Suppressor macrophage treated with lipopolysaccharide for 4 hours (primary cell): ENCODE measurements at regions not wholly inside any gene's neighbourhood (a gene's known extent, or its start where the extent isn't known, plus 50 kb on each side); places are given as distances from the start of the nearest gene placed in this dataset.

ENCODE experiments used
- DNase-seq: peaks from one replicate; pipeline ENCODE4 v3.0.0-alpha.2; 2020

DNA sequence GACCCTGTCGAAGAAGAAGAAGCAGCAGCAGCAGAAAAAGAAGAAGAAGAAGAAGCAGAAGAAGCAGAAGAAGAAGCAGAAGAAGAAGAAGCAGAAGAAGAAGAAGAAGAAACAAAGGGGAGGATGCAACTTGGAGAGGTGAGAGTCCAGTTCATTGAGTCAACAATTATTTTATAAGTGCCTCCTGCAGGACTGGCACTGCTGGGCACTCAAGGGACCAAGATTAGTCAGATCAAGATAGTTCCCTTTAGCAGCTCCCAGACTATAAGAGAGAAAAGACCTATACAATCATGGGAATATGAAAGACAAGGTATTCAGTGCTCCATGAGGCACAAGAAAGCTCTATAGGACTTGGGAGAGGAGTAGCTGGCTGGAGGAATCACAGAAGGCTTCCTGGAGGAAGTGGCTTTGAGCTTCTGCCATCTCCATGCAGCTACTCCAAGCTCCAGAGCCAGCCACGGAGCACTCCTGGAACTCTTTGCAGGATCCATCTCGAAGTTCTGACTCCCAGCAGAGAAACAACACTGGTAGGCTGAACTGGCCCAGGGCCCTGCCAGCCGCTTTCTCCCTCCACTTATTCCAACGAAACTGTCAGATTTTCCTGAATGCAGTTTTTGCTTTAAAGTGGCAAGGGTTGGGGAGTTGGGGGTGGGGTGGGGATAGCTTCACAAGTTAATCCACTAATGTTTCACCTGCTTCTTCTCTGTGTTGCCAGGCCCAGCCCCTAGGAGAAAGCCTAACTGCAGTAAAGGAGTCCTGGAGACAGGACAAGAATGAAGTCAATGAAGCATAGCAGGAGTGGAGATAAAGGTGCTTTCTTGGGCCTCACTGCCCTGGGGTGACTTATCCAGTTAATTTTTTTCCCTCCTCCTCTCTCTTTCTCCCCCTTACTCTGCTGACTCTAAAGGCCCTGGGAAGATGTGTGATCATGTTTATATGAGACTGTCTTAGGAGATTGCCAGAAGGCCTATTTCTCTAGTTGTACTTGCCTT is 140.1 kb upstream of the PARP11 start:
- no peak for DNase-seq

DNA sequence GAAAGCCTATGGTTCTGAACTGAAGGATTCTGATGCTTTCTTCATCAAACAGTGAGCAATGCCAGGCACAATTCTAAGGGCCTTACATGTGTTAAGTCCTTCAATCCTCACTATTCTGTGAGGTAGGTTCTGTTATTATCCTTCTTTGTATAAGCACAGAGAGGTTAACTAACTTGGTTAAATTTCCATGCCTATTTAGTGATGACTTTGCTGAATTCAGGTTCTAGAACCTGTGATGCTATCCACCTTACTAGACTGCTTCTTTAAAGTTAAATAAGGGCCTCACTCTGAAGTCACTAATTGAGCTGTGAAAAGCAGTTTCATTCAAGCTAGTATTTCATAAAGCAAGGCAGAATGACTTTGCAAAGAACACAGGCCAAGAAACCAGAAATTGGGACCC is 138.9 kb upstream of the PARP11 start:
- DNase-seq, result no peak

DNA sequence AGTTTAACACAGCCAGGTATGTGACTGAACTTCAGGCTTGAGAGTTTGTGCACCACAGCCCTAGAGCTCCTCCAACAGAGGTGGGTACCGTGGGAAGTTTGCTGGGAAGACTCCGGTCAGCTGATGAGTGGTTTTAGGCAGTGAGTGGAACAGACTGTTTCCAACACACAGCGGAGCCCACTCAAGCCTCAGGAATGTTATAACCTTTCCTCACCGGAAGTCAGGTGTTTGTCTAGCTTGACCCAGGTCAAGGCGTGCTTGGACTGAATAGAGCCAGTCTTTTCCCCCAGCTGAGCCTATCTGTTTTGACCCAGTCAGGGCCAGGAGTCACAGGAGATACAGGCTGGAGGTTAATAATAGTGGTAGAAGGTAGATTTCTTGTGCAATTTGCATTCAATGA is 138.4 kb upstream of the PARP11 start:
- no peak for DNase-seq

DNA sequence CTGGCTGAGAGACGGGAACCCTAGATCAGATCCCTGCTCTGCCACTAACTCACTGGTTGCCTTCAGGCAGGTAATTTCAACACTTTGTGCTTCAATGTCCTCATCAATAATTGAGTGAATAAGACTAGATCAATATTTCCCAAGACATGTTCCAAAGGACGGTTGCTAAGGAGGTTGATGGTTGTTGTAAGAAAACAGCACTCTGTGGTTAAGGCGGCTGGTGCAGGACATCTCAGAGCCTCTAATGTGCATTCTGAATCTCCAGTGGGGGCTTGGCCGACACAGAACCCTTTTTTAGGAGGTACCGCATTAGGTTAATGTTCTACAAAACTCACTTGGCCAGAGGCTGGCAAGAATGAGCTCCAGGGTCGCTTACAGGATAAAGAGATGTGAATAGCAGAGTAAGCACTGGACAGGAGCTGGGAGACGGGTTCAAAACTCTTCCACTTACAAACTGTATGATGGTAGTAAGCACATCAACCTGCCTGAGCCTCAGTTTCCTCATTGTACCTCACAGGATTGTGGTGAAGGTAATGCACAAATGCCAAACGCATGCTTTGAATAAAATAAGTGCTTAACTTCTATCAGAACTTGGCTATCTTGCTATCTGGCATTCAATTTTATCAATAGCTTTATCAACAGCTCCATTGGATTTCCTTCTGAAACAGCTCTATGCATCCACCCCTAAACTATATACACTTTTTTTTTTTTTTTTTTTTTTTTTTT is 136.9 kb upstream of the PARP11 start:
- no peak for DNase-seq

DNA sequence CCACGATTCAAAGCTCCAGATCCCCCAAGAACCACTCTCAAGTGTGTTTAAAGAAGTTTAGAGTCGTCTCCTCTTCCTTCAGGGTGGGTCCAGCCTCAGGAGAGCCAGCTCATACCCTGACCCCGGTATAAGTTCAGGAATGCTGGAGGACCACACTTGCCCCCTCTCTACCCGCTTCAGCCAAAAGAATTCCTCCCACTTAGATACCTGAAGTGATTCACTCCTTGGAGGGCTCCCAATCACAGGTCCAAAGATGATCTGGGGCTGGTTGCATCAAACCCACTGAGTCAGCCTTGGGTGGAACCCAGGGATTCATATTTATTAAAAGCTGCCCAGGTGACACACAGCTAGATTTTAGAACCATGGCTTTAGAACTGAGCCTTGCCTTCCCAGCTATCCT is 133.5 kb upstream of the PARP11 start:
- no peak for DNase-seq

DNA sequence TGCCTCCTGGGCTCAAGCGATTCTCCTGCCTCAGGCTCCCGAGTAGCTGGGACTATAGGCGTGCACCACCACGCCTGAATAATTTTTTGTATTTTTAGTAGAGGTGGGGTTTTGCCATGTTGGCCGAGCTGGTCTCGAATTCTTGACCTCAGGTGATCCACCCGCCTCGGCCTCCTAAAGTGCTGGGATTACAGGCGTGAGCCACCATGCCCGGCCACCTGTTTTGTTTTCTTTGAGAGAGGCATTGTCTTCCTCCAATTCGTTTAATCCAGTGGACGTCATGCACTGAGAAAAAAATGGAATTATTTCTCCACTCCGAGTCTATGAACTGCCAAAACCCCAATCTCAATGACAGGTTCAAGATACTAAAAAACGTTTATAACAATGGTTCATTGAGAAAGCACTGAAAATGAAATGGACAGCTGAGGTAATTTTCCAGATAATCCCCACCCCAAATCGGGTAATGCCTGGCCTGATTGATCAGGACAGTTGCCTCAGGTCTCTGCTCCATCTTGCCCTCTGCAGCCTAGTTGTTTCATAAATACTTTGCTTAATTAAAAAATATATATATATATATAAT is 132.7 kb upstream of the PARP11 start:
- no peak for DNase-seq

DNA sequence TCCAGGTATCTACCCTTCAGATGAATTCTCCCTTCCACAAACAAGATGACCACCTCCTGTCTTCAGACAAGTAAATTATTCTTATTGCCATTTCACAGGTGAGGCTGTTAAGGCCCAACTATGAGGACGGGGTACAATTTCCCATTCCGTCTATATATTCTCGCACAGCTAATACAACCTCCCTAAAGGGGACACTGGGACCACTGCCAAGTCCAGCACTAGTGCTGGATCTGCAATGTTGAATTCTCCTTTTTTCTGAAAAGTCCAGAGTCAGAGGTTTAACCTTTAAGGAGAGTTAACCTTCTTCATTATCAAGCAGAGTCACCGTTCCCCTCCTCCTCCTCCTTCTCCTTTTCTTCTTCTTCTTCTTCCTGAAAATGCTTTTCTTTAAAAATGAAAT is 130.4 kb upstream of the PARP11 start:
- DNase-seq, result no peak

DNA sequence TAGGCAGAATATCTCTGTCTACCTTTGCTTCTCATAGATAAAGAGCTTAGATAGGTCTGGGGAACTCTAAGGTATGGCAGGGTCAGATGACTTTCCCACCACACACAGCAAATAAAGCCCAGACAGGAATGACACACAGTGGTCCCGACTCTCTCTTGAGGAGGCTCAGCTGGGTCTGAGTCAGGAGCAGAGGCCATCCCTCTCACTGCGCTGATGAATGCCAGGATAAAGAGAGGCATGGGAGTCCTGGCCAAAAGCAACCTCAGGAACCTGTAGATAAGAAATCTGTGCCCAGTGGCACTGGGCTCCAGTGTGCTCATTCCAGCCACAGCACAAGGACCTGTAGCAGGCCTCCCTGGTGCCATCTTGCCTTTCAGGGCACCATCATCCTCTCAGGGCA is 129.4 kb upstream of the PARP11 start:
- no peak for DNase-seq

DNA sequence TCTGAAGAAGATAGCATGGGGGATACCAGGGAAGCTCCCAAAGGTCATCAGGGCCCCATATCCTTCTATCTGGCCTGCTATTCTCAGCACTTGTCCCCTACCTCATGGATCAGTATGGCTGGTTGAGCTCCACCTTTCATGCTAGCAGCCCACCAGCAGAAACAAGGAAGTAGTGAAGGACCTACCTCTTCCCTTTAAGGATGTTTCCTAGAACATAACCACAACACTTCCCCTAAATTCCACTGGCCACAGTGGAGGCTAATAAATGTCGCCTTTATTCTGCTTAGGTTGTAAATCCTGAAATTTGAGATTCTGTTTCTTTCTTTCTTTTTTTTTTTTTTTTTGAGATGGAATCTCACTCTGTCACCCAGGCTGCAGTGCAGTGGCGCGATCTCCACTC is 128.6 kb upstream of the PARP11 start:
- no peak for DNase-seq

DNA sequence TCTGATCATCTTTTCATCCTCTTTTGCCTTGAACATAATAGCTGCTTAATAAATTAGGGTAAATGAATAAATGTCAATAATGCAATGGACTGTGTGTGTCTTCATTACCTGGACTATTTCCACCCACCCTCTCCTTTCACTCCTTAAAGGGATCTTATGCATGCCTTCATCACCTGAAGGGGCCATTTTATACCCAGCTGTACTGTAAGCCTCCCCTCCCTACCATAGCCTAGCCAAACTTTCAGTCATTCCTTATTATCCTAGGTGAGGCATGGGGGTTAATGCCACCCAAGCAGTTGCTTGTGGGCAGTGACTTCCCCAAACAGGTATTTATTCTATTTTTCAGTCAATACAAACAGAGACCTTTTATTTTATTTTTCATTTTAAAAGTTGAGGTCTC is 127.8 kb upstream of the PARP11 start:
- no peak for DNase-seq

DNA sequence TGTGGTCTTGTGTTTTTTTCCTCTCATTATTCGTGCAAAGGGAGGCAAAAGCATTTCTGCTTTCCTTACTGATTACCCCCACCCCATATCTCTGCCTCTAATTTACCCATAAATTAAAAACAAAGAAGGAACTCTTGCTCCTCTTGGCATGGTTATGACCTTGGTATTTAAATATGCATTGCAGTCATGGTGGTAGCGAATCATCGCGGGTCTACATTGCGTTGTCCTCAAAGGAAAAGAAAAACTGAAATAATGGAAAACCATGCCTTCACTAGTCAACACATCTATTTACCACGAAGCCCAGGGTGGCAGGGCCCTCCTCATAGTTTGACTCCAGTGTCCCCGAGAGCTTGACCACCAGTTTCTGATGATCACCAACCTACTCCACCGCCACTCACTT is 126.7 kb upstream of the PARP11 start:
- no peak for DNase-seq

DNA sequence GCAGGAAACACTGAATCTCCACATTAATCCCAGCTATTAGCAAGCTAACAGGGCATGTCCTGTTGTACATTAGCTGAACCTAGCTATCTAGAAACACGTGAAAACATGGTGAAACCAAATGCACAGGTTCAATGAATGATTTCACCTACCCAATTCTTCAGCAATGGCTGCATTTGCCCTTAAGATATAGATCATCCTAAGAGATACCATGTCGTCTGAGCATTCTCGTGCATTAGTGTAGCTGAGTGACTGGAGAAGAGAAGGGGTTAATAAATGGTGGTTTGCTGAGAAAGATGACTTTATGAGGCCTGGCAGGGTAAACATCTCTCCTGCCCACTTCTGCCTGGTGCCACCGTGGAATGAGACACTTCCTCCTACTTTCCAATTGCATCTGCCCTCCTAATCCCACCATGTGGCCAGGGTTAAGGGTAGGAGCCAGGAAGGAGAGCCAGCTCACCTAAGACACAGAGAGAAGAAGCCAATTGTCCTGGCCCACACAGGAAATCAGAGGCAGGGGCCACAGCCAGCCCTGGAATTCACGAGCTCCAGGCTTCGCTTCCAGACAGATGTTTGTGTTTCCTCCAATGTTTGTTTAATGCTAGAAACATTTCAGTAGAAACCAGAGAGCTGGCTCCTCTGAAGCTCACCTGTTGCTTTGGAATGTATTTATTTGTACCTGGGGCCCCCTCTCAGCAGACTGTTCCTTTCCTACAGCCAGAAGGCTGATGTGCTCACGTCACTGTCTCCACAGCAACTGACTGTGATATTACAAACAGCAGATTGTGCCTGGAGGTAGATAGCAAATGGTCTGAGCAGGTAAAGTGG is 126.0 kb upstream of the PARP11 start:
- no peak for DNase-seq

DNA sequence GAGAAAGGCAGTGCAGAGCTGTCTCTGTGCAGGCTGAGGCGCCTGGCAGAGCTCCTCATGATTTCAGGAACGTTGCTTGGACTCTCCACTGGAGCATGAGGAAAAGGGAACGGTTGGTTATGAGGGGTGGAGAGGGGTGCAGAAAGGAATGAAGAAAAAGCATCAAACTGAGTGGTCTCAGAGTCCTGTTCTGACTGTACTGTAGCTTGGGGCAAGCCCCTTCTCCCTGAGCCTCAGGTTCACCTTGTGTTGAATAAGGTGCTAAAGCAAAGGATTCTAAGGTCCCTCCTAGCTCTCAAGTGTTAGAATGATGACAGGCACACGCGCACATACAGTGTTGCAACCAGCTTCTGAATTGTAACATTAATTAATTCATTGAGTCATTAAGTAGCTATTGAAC is 125.2 kb upstream of the PARP11 start:
- DNase-seq, result no peak

DNA sequence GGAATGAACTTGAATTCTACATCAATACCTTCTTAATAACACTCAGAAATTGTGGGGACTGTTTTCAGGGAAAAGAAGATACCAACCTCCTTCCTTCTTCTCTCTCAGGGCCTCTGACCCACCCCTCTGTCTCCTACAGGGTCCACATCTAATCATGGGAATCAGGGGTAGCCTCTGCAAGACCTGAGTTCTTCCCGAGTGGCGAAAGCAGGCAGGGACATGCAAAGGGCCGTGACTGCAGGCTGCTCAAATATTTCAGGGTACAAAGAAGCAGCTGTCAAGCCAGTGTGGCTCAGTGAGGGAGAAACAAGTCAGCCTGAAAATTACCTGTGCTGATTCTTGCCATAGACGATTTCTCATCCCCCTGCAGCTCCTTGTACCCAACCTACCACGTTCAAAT is 123.1 kb upstream of the PARP11 start:
- DNase-seq, result no peak

DNA sequence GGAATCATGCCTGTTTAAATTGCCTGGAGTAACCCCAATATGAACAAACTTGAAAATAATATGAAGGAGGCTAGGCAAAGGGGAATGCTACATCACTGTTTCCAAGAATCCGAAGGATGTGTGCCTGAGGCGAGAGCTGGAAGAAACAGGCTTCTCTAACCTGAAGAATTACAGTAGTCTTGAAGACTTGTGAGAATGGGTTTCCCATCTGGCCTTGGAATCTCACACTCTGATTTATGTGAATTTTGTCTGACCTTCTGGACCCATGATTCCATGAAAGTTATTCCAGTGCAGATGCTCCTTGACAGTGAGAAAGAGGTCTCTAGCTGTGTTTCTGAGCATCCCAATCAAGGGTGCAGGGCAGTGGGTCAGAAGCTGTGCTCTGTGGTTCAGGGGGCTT is 122.1 kb upstream of the PARP11 start:
- no peak for DNase-seq

DNA sequence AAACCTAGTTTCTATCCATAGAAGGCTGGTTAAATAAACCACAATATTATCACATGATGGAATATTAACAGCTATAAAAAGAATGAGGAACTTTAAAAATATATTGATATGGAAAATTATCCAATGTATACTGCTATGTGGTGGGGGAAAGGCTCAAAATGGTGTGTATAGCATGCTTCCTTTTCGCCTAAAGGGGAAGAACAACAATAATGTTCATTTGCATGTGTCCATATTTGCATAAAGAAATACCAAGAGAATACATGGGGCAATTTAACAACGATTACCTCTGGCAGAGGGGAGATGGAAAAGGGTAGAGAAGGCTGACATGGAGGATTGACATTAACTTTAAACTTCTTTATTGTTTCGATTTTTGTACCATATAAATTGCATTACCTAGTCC is 121.3 kb upstream of the PARP11 start:
- DNase-seq, result no peak

DNA sequence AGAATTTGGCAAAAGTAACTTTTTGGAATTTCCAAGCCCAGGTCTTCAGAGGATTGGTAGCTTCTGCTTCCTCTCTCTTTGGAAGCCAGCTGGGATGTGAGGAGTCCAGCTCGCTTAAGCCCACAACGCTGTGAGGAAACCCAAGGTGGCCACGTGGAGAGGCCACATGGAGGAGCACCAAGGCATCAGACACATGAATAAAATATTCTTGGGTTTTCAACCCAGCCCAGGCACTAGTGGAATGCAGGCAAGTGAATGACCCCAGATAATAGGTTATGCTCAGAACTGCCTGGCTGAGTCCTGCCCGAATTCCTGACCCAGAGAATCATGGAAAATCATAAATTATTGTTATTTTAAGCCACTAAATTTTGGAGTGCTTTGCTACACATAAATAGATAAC is 119.7 kb upstream of the PARP11 start:
- DNase-seq, result no peak

DNA sequence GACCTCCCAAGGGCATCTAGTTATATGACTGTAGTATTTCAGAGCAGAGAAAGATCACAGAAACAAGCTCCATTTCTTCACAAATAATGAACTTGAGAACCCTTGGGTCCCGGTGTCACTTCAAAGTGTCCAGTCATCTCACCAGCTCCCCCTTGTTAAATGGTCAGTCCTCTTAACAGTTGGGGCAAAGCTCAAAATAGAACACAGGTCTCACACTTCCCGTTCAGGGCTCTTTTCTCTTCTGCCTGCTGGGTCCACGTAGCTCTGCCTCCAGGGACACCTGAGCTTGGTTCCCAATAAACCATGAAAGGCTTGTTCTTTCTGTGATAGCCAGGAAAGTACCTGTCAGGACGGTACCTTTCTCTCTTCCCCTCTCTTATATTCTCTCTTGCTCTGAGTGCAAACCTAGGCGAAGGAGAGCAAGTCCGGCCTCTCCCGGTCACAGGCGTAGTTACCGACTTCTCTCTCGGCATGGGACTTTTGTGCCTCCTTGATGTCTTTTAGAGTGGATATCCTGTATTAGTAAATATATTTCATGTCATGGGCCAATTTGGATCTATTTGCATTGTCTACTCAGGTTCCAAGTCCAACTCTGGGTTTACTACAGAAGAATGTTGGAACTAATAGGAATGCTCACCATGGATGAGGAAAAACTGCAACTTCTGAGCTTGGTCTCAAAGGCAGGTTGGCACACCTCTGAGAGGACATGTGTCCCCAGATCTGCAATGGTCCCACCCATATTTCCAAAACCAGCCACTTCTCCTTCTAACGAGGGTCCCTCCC is 118.8 kb upstream of the PARP11 start:
- no peak for DNase-seq

DNA sequence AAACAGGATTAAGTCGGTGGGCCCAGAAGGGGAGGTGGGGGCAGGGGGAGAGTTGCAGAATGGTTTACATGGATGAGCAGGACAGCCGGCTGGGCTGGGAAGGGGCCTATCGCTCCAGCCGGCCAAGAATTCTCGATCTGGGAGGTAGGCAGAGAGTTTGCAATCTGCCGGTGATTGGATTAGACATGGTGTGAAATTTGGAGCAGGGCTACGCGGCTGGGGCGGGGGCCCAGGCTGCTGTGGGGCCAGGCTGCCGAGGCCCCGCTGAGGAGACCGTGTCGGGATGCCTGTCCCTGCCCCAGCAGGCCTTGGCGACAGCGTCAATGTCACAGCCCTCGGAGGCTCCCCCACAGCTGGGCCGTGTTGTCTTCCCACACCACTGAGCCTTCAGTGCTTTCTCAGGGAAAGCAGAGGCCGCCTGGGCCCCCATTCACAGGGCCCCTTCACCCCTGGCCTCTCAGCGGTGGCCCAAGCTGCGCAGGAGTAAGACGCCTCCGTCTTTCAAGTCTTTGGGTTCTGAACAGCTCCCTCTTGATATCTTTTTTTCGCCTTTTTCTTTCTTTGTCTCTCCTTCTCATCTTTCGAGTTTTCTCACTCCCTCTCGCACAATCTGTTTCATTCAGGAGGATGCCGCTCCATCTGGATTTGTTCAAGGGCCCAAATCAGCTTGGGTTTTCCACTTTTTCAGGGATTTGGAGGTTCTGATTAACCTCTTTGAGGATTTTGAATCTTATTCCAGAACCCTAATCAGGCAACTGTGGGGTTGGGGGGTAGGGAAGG is 117.5 kb upstream of the PARP11 start:
- DNase-seq, result no peak

DNA sequence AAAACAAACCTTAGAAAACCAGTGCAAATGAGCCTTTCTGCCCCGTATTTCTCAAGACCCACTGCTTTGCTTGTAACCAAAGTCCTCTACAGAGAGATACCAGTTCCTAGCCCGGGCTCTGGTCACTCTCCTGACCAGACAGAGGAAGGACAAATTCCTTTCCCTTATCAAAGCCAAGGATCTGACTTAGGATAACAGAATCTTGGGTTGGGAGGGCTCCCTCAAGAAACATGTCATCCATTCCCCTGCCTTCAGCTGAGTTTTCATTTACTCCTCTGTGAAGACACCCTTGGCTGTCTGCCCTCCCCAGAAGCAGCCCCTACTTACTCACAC is 116.0 kb upstream of the PARP11 start:
- DNase-seq, result no peak

DNA sequence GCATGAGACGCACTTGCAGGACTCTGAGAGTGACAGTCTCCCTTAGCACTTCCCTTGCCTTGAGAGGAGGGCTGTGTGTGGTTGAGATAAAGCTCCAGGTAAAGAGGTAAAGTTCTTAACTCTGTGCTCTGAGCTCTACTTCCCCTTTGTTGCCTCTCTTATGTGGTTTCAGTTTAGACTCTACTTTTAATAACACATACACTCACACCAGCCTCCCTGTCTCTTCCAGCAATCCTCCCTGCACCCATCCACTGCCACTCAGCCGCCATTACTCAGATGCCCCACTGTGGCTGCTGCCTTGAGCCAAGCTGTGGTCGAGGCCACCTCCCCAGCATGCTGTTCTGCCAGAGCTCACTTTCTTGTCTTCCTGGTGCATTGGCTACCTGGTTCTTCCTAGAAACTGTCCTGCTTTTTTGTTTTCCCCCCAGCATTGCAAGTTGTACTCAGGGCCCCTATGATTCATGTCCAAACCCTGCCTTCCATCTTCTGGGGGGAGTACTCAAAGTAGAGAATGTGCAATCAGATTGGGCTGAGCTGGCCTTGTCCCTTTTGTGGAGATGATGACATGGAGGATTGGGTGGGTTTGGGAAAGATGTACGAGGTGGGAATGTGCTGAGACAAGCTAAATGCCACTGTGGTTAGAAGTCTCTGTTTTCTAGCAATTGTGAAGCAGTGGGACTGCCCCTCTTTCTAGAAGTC is 115.5 kb upstream of the PARP11 start:
- DNase-seq, result no peak
